GM21526 (cell line): ENCODE measurements at regions not wholly inside any gene's neighbourhood (a gene's known extent, or its start where the extent isn't known, plus 50 kb on each side); places are given as distances from the start of the nearest gene placed in this dataset.

ENCODE experiments used
- ATAC-seq: cut with Tn5 transposase; IDR thresholded peaks from one replicate; pipeline ENCODE4 v1.9.1; 2021; ENCODE audit warnings: moderate library complexity; ENCODE audit not compliant: unreplicated experiment, low FRiP score

DNA sequence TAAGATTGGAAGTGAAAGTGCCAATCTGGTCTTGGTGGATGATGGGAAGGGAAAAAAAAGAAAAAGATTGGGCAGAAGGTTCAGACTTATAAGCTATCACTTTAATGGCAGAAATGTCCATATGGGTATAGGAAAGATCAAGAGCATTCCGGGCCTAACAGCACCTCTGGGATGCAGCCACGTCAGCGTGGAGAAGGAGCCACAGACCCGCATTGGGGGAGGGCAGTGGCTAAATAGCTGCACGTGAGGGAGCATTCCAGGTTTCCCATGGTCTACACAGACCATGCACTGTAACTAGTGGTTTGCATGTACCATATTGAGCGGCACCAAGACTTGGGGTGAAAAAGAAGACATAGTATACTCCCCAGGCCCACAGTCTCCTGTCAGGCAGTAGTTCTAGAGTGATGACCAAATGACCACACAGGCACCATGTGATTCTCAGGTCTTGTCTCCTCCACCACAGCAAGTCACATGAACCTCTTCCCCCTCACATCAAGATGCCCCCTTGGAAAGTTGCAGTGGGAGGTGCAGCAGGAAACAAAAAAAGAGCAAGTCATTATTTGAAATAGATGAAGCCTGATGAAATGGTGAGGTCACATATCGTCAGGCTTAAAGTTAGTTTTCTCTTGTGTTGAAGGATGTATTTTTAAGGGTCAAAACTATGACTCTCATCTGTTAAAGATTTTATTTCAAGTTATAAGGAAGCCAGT is 94.4 kb upstream of the TNFAIP3 start:
- no peak for ATAC-seq

DNA sequence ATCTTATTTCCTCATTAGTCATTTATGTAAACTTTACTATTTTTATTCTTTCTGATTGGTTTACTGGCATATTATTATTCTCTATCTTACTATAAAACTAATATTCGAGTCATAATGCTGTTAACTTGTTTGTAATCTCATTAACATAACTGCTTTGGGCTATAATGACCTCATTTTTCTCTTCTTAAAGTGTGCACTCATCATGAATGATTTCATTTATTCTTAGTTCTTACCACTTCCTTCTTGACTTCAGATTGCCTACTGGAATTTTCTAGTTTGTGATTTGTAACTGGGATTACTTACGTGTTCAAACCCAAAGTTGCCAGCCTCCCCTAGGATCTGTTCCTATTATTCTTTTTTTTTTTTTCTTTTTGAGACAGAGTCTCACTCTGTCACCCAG is 91.8 kb upstream of the TNFAIP3 start:
- ATAC-seq, result no peak

DNA sequence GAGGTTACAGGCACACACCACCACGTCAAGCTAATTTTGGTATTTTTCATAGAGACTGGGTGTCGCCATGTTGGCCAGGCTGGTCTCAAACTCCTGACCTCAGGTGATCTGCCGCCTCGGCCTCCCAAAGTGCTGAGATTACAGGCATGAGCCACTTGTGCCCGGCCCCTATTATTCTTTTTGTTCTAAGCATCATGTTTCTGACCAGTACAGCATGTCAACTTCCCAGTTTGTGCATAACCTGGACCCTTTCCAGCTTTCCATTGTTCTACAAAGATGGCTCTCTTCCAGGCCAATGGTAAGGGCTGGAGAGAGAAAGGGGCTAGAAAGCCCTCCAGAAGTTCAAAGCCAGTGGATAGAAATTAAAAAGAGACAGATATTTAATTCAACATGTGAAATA is 91.3 kb upstream of the TNFAIP3 start:
- ATAC-seq, result no peak

DNA sequence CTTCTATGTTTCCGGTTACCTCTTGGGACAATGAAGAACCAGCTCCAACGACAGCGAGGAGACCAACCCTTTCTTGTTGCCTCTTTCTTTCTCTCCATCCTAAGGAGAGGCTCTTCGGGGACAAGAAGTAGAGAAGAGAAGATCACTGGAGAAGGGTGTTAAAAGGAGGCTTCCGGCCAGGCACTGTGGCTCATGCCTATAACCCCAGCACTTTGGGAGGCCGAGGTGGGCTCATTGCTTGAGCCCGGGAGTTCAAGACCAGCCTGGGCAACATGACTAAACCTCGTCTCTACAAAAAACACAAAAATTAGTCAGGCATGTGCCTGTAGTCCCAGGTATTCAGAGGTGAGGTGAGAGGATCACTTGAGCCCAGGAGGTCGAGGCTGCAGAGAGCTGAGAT is 90.8 kb upstream of the TNFAIP3 start:
- ATAC-seq, result no peak

DNA sequence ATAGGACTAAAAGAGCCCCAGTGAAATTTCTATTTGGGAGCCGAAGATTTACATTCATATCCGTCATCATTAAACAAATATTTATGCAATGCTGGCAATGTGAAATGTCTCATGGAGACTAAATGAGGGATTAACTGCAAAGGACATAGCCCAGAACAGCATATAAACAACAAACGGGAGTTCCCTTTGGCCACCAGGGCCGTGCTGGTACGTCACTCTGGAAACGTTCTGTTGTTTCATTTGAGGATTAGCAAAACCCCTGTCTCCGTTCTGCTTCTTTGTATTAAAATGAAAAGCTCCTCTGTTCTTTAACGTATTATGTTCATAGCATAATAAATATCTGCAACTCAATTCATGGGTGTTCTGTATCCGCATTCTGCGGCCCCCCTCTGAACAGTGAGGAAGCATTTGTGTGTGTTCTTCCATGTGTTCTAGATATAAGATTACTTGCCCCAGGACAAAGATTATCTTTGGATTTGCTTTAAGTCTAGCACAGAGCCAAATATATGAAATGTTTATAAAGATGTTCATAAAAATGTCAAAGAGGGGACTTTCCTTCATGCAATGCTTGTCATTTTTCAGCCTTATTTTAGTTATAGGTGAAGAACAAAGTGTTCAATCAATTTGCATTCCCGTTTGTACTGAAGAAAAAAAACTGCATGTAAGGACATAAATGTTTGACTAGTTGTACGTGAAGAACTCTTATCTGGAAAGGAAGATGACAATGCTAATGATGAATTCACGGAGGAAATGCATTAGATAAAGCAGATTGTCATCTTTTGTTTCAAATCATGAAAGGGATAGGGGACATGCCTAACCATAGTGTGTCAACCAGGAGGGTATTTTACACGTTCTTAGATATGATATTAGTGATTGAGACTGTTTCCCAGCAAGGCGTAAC is 90.0 kb upstream of the TNFAIP3 start:
- ATAC-seq, result no peak

DNA sequence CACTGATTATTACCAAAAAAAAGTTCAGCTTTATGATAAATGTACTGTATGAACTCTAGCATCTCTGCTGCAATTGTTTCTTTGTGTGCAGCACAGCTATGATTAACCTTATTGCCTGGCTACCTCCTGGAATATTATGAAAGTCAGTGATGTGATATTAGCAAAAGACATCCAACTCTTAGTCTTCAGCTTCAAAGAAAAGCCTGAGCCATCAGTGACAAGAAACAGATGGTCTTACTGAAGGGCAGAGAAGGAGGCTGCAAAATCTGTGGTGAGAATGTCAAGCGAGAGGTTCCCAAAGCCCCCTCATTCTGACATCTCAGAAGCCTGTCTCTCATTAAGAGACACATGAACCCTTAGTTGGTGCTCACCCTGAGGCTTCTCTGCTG is 89.4 kb upstream of the TNFAIP3 start:
- no peak for ATAC-seq

DNA sequence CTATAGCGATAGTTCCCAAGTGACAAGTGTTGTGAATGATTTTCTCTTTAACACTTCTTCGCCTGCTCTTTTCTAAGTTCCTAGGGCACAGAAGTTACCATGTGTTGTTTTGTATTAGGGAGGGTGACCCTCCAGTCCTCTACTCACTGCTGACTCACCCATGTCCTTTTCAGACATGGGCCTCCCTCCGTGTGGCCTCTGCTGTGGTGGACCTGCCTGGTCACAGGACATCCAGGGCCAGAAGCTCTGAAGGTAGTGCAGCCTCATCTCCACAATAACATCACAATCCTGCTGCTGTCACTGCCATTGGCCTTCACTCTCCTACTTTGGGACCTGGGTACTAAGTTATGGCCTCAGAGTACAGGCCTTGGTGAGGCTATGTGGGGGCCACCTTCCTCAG is 87.1 kb upstream of the TNFAIP3 start:
- no peak for ATAC-seq

DNA sequence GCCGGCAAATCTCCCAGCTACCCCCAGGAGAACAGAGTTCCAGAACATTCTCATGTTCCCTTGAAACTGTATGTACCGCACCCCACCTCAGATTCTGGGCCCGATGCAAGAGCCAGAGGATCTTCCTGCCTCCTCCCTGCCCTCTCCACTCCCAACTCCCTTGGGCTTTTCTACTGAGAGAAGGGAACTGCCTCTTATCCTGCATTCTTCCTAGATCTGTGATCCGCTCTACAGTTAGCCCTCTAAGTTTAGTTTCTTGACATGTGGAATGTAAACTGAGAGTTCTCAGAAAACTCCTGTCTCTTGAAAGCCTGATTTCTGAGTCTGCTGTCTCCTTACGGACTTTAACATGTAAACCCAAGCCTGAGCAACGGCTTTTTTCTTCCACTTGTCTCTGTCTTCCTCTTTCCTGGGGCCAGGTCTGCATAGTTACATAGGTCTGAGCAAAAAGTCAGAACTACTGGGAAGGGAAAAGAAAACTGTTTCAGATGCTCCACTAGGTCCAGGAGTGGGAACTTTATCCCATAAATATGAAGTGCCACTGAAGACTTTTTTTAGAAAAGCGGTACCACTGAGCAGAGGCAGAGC is 86.5 kb upstream of the TNFAIP3 start:
- ATAC-seq, result no peak

DNA sequence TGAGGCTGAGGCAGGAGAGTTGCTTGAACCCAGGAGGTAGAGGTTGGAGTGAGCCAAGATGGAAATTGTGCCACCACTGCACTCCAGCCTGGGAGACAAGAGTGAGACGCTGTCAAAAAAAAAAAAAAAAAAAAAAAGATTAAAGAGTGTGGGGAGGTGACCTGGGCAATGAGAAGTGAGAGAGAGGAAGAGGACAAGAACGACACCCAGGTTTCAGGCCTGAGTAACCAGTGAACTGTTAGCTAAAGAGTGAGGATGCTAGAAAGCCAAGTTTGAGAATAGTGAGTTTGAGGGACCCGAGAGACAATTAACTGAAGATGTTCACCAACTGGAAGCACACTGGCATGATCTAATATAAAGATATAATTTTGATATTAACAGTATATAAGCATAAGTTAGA is 85.4 kb upstream of the TNFAIP3 start:
- ATAC-seq, result no peak

DNA sequence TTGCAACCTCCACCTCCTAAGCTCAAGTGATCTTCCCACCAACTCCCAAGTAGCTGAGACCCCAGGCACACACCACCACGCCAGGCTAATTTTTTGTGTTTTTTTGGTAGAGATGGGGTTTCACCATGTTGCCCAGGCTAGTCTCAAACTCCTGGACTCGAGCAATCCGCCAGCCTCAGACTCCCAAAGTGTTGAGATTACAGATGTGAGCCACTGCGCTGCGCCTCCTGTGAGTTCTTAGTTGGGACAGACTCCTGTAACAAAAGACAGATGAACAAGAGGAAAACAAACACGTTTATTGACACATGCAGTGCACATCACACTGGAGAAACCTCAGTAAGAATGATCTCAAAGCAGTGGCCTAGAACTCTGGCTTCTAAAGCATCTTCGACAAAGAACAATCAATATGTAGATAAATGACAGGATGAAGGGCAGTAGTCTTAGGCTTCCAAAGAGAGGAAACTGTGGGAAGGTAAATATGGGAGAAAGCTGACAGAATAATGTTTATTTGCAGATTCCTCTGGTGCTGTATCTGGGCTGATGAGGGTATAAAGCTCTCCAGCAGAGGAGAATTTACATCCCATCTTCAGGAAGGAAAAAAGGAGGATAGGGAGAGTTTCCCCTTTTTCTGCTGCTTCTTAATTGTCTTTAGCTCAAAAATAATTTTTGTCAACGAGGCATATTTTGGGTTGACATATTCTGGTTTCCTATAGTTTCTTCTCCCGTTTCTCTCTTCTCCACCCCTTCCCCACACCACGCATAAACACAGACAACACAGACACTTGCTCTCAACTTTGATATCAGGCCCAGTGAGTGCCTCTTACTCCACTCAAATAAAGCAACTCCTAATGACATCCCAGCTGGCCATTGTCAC is 84.7 kb upstream of the TNFAIP3 start:
- ATAC-seq, result no peak

DNA sequence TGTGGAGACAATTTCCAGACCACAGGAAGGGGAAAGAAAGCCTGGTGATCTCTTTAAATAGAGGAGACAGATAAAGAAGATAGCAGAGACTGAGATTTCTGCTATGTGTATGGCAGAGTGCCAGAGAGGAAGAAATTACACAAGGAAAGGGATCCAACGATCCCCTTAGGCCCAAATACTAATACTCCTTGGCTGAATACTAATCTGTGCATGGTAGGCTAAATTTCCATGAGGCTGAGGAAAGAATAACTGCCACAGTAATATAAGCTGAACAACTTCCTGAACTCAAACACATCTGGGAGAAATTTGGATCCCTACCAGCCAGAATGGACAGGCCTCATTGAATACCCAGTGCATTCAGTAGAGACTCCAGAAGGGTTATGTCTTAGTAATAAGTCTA is 83.3 kb upstream of the TNFAIP3 start:
- no peak for ATAC-seq

DNA sequence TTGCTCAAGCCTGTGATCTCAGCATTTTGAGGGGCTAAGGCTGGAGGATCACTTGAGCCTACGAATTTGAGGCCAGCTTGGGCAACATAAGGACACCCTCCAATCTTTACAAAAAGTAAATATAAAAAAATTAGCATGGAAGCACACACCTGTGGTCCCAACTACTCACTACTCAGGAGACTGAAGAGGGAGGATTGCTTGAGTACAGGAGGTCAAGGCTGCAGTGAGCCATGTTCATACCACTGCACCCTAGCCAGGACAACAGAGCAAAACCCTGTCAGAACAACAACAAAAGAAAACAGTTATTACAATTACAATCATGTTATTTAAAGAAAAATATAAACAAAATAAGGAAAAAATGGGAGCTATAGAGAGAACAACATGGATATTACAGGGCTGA is 82.5 kb upstream of the TNFAIP3 start:
- ATAC-seq, result no peak

DNA sequence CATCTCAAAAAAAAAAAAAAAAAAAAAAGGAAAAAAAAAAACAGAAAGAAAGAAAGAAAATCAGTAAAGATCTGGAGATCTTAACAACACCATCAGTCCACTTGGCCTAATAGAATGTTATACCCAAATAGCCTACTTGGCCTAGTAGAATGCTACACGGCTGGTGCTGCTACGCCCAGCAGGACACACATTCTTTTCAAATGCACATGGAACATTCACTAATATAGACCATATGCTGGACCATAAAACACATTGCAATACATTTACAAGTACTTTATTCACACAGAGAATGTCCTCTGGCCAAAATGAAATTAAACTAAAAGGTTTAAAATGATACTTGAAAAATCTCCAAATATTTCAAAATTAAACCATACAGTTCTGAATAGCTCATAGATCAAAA is 80.0 kb upstream of the TNFAIP3 start:
- no peak for ATAC-seq

DNA sequence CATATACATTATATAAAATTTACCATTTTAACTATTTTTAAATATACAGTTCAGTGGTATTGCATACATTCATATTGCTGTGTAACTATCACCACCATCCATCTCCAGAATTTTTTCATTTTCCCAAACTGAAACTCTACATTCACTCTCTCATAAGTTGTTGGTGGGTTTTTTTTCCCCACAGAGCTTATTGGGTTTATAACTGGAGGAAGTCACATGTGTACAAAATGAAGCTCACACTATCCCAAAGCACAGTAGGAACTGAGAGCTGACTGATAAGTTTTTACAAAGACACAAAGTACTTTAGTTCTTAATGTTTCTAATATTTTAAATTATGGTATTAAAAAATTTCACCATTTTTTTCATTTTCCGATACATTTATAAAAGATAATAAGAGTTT is 78.8 kb upstream of the TNFAIP3 start:
- no peak for ATAC-seq

DNA sequence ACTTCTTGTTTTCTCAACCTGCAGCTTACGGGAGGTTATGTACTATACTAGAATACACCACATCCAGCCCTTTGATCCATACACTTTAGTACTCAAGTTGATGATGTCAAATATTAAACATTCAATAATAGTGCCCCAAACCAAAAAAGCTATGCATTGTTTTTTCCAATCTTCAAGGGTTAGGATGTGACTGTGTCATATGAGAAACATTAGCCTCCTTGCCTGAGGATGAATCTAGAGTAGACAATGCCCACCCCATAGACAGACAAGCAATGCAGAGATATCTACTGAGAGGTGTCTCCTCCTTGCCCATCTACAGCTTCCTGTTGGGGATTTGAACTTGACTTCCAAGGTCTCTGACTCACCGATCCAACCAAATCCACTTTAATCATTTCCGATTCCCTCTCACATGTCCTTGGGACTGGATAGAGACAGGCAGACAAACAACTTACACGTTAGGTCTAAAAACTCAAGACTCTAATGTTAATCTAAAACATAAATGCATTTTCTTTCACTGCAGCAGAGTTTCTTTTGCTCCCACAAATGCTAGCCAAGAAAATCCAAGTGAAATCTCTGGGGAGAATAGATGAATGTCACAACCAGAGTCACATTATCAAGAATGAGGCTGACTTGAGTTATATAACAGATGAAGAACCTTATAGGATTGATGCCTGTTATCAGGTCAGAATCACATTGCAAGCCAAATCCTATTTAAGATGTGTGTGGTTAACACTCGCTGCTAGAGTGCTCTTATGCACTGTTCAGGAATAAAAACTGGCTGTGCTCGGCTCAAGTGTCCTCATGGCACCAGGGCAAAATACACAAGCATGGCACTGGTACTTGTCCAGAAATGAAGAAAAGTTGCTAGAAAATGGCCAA is 75.5 kb upstream of the TNFAIP3 start:
- no peak for ATAC-seq

DNA sequence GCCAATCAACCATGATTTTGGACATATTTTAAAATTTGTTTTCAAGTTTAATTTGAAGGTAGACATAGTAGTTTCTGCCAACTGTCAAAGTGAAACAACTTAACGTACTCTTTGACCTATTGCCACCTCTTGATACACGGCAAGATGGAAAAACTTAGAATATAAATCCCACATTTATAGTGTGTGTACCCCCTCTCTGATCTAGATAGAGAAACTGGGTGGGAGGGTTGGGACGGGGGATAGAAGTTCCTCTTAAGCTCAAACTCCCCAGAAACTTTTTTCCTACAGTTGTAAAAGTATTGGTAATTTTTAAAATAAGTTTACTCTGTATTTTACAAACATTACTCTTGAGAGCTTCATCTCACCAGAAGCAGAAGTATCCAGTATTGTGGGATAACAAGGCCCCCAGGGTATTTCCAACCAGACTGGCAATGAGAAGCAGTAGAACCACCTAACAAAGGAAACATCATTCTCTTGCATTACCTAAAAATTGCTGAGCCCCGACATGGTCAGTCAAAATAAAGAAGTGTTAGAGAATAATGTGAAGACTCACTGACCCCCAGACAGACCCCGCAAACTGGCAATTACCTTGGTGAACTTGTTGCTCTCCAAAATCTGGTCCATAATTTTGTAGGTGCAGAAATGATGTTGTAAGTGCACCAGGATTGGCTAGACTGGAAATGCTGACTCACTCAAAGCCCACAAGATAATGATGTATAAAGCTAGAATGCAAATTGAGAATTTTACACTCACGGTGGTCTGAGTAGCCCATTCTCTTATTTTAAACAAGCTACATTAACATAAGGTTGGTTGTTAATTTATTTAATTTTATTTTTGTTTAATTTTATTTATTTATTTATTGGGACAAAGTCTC is 74.7 kb upstream of the TNFAIP3 start:
- ATAC-seq, result no peak

DNA sequence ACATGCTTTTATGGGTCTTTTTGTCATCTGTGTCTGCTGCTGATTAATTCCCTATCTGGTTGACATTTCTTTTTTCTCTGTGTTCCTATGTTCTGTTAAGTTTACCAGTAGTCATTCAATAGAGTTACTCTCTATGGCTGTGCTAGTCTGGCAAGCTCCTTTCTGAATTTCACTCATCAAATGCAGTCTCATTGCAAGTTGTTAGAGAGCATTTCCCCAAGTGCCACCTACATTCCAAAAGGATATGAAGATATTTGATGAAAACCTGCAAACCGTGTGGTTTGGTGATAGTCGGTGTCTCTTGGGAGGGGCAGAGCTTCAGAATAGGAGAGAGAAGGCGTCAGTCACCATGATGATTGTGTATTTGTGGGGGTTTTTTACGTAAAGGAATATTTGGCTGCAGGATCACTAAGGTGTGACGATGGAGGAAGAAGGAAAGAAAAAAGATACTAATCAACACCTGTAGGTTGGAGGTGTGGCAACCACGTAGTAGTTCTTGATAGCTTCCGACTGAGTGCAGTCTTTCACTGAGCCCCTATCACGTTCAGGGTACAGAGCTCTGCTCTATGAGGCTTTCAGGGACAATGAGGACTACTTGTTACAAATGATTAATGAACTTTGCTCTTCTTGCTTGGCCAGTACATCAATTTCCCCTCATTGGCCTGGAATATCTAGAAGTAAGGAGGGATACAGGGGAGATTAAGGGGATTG is 73.1 kb upstream of the TNFAIP3 start:
- ATAC-seq, result no peak

DNA sequence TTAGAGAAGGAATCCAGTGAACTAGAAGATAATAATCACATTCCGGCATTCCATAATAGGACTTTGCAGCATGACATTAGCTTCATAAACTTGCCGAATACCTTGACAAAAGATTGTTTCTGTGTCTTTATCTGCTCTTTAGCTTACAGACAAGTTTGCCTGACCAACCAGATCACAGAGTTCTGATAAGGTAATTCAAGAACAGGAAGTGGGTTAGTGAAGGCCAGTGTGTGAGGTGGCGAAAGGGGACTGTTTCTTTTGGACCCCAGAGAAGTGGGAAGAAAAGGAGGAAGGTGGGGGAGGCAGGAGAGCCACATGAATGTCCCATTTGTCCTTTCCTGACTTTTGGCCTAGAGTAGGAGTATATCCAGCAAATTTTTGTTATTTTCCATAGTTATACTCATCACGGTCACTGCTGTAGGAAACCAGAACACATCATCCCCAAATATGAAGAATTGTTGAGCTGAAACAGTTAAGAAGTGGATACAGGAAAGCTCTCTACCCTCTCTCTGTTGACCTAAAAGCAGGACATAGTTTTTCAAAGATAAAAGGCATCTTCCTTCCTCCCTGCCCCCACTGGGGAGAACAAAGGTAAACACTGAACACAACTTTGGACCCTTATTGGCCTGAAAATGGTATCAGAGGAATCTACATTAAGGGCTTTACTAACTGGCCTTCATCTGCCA is 72.4 kb upstream of the TNFAIP3 start:
- ATAC-seq, result no peak
